HL-60 (cell line): ENCODE measurements at regions not wholly inside any gene's neighbourhood (a gene's known extent, or its start where the extent isn't known, plus 50 kb on each side); places are given as distances from the start of the nearest gene placed in this dataset.

Source experiments
- GABPA ChIP-seq: IDR thresholded peaks from 2 replicates; pipeline ENCODE4 v1.6.1; 2012; ENCODE audit warnings: low read depth
- POLR2AphosphoS5 ChIP-seq: IDR thresholded peaks from 2 replicates; pipeline ENCODE4 v1.6.1; 2012; ENCODE audit warnings: low read depth
- TF ChIP-seq, protein P1 (sequence below): IDR thresholded peaks from one replicate; pipeline ENCODE4 v1.5.1; 2011; ENCODE audit warnings: low read length, control low read depth, inconsistent platforms; ENCODE audit not compliant: insufficient read depth
- TF ChIP-seq, protein P2 (sequence below): IDR thresholded peaks from 2 replicates; pipeline ENCODE4 v1.6.1; 2012; ENCODE audit warnings: low read depth; ENCODE audit not compliant: insufficient replicate concordance

DNA sequence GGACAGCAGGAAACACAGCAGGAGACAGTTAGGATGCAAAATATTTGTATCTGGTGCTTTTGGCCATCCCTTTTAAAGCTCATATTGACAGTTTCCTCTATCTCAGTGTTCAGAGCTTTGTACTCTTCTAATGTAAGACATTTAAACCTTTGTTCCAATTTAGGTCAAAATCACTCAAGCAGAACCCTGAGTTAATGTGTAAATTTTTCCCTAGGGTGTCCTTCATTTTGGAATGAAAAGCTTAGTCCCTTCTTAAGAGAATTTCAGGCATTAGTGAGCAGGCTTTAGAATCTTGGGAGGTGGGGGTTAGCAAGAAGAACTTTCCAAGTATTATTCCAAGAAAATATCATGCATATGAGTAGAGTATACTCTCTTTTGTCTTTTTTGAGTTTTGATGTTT is 188.7 kb downstream of the GBA3 start:
- TF ChIP-seq, protein P1, sequence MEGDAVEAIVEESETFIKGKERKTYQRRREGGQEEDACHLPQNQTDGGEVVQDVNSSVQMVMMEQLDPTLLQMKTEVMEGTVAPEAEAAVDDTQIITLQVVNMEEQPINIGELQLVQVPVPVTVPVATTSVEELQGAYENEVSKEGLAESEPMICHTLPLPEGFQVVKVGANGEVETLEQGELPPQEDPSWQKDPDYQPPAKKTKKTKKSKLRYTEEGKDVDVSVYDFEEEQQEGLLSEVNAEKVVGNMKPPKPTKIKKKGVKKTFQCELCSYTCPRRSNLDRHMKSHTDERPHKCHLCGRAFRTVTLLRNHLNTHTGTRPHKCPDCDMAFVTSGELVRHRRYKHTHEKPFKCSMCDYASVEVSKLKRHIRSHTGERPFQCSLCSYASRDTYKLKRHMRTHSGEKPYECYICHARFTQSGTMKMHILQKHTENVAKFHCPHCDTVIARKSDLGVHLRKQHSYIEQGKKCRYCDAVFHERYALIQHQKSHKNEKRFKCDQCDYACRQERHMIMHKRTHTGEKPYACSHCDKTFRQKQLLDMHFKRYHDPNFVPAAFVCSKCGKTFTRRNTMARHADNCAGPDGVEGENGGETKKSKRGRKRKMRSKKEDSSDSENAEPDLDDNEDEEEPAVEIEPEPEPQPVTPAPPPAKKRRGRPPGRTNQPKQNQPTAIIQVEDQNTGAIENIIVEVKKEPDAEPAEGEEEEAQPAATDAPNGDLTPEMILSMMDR = no peak
- TF ChIP-seq, protein P2, sequence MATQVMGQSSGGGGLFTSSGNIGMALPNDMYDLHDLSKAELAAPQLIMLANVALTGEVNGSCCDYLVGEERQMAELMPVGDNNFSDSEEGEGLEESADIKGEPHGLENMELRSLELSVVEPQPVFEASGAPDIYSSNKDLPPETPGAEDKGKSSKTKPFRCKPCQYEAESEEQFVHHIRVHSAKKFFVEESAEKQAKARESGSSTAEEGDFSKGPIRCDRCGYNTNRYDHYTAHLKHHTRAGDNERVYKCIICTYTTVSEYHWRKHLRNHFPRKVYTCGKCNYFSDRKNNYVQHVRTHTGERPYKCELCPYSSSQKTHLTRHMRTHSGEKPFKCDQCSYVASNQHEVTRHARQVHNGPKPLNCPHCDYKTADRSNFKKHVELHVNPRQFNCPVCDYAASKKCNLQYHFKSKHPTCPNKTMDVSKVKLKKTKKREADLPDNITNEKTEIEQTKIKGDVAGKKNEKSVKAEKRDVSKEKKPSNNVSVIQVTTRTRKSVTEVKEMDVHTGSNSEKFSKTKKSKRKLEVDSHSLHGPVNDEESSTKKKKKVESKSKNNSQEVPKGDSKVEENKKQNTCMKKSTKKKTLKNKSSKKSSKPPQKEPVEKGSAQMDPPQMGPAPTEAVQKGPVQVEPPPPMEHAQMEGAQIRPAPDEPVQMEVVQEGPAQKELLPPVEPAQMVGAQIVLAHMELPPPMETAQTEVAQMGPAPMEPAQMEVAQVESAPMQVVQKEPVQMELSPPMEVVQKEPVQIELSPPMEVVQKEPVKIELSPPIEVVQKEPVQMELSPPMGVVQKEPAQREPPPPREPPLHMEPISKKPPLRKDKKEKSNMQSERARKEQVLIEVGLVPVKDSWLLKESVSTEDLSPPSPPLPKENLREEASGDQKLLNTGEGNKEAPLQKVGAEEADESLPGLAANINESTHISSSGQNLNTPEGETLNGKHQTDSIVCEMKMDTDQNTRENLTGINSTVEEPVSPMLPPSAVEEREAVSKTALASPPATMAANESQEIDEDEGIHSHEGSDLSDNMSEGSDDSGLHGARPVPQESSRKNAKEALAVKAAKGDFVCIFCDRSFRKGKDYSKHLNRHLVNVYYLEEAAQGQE = no peak
- no peak for TF ChIP-seq POLR2AphosphoS5
- no peak for TF ChIP-seq GABPA
